ENCODE measurements at regions not wholly inside any gene's neighbourhood (a gene's known extent, or its start where the extent isn't known, plus 50 kb on each side); places are given as distances from the start of the nearest gene placed in this dataset.
"Not testable (repeated sequence)": the region's sequence is repeated elsewhere in the genome, so short reads cannot be mapped to it uniquely, and the experiment has no call there.

DNA sequence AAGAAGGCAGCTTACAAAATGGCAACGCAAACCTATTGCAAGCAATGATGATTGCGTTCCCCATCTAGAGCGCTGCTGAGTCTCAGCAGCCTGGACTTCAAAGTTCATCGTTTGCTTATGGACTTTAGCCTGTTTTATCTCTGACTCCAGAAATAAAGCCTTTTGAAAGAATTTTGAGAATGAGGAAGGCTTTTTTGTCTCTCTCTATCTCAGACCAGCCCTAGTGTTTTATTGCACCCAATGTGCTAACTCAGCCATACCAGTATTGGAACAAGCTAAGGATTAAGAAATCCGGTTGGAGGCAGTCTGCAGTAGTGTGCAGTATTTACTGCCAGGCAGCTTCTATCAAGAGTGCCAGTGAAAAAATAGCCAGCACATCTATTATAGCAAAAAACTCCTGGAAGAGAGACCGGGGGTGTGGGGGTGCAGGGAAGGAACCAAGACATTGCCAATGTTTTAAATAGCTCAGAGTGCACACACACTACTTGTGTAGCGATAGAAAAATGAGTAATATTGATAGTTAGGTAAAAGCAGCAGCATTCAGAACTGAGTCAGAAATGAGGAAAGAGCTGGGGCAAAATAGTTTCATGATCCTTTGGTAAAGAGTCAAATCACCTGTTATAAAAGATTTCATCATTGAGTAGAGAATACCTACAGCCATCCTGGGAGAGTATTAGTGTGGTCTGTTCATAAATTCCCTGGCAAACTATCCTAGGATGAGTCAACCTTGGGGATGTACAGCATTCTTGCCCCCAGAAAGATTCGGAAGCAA is 219.0 kb downstream of the ZNF608 start:
- intact Hi-C loops (cut with DNase I): no loop called here
- H3K9me3 ChIP-seq (ENCODE audit: control insufficient read depth, low read length): no peaks in the 10 kb centered on the region
- no peak overlapping the region for H3K4me3 ChIP-seq (ENCODE audit: low read length in 2 of 2)
- no peaks in the 10 kb centered on the region for H3K27me3 ChIP-seq (ENCODE audit: control insufficient read depth in 1 of 2, insufficient read depth in 2 of 2, low read length in 1 of 2)
- peak; percentile 67 for ATAC-seq (ENCODE audit: low FRiP score)
- H3K36me3 ChIP-seq (ENCODE audit: control insufficient read depth in 1 of 2, insufficient read depth in 2 of 2, low read length in 1 of 2): no peaks in the 10 kb centered on the region
- no peaks in the 10 kb centered on the region for H3K4me1 ChIP-seq (ENCODE audit: control insufficient read depth in 1 of 2, insufficient read depth in 2 of 2, low read length in 2 of 2)
- WGBS, 2 donors: 37 to 38% methylated on average over 8 of the region's 8 CpGs
- peak in 1 of 2 donors; percentile 47 for DNase-seq
- H3K27ac ChIP-seq (ENCODE audit: low read depth in 1 of 2, low read length in 2 of 2): no peak overlapping the region

DNA sequence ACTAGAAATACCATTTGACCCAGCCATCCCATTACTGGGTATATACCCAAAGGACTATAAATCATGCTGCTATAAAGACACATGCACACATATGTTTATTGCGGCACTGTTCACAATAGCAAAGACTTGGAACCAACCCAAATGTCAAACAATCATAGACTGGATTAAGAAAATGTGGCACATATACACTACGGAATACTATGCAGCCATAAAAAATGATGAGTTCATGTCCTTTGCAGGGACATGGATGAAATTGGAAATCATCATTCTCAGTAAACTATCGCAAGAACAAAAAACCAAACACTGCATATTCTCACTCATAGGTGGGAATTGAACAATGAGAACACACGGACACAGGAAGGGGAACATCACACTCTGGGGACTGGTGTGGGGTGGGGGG is 220.4 kb downstream of the ZNF608 start:
- intact Hi-C loops (cut with DNase I); H3K4me3 ChIP-seq (ENCODE audit: low read length in 2 of 2); H3K27me3 ChIP-seq (ENCODE audit: control insufficient read depth in 1 of 2, insufficient read depth in 2 of 2, low read length in 1 of 2); H3K27ac ChIP-seq (ENCODE audit: low read depth in 1 of 2, low read length in 2 of 2); DNase-seq; H3K4me1 ChIP-seq (ENCODE audit: control insufficient read depth in 1 of 2, insufficient read depth in 2 of 2, low read length in 2 of 2); H3K36me3 ChIP-seq (ENCODE audit: control insufficient read depth in 1 of 2, insufficient read depth in 2 of 2, low read length in 1 of 2); ATAC-seq (ENCODE audit: low FRiP score); H3K9me3 ChIP-seq (ENCODE audit: control insufficient read depth, low read length): not testable (repeated sequence)
- WGBS, 2 donors: 81 to 92% methylated on average over 2 to 3 of the region's 4 CpGs

DNA sequence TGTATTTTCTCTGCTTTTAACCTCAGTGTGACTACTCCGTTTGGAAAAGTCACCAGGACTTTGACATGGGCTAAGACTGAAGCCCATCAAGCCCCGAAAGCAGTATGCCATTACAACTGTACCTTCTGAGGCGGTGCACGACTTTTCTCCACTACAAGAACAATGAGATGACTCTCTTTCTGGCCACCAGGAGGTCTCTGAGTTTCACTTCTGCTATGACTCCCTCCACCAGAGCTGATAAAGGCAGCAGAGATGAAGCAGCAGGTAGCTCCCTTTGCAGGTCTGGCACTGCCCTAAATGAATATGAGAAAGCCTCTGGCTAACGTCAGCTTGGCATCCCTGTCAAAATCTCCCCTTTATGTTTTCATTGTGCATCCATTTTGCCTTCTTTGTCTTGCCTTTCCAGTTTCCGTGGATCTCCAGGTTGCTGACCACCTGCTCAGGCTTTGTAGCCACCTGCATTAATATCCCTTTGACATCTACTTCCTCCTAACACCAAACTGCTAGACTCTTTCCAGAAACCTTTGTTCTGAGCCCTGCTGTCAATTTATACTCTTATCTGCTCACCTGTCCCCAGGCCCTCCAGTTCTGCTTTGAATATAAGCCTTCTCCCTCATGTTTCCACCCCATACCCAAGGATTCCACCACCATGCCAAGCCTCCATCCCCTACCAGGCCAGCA is 221.7 kb downstream of the ZNF608 start:
- no peak overlapping the region for H3K27ac ChIP-seq (ENCODE audit: low read depth in 1 of 2, low read length in 2 of 2)
- no peaks in the 10 kb centered on the region for H3K27me3 ChIP-seq (ENCODE audit: control insufficient read depth in 1 of 2, insufficient read depth in 2 of 2, low read length in 1 of 2)
- ATAC-seq (ENCODE audit: low FRiP score) (no peak), DNase-seq (no peak)
- H3K4me3 ChIP-seq (ENCODE audit: low read length in 2 of 2): no peak overlapping the region
- intact Hi-C loops (cut with DNase I): no loop called here
- peaks cover 0 to 3% of the 10 kb centered on the region in 2 donors for H3K4me1 ChIP-seq (ENCODE audit: control insufficient read depth in 1 of 2, insufficient read depth in 2 of 2, low read length in 2 of 2)
- H3K36me3 ChIP-seq (ENCODE audit: control insufficient read depth in 1 of 2, insufficient read depth in 2 of 2, low read length in 1 of 2): no peaks in the 10 kb centered on the region
- WGBS, 2 donors: 95 to 96% methylated on average over 6 of the region's 6 CpGs
- no peaks in the 10 kb centered on the region for H3K9me3 ChIP-seq (ENCODE audit: control insufficient read depth, low read length)

DNA sequence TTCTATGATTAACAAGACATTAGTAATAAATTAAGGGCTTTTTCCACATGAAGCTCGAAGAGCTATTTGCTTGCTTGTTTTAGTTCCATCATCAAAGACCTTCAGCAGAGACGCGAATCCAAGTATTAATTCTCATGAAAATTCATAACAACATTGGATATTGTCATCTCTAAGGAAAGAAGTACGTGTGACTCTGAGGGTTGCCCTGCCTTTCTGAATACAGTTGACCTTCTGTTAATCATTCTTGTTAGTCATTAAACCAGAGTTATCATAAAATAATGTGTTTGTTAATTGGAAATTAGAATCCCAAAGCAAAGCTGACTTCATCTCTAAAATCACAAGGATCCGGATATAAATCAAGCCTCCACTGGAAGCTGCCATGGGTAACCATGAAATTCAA is 222.5 kb downstream of the ZNF608 start:
- no peaks in the 10 kb centered on the region for H3K9me3 ChIP-seq (ENCODE audit: control insufficient read depth, low read length)
- H3K27ac ChIP-seq (ENCODE audit: low read depth in 1 of 2, low read length in 2 of 2): no peak overlapping the region
- H3K4me3 ChIP-seq (ENCODE audit: low read length in 2 of 2): no peak overlapping the region
- 95 to 98% methylated on average over 5 of the region's 5 CpGs for WGBS, 2 donors
- DNase-seq (no peak), ATAC-seq (ENCODE audit: low FRiP score) (no peak)
- intact Hi-C loops (cut with DNase I): no loop called here
- H3K4me1 ChIP-seq (ENCODE audit: control insufficient read depth in 1 of 2, insufficient read depth in 2 of 2, low read length in 2 of 2): peaks cover 0 to 5% of the 10 kb centered on the region in 2 donors
- H3K27me3 ChIP-seq (ENCODE audit: control insufficient read depth in 1 of 2, insufficient read depth in 2 of 2, low read length in 1 of 2): no peaks in the 10 kb centered on the region
- H3K36me3 ChIP-seq (ENCODE audit: control insufficient read depth in 1 of 2, insufficient read depth in 2 of 2, low read length in 1 of 2): no peaks in the 10 kb centered on the region

DNA sequence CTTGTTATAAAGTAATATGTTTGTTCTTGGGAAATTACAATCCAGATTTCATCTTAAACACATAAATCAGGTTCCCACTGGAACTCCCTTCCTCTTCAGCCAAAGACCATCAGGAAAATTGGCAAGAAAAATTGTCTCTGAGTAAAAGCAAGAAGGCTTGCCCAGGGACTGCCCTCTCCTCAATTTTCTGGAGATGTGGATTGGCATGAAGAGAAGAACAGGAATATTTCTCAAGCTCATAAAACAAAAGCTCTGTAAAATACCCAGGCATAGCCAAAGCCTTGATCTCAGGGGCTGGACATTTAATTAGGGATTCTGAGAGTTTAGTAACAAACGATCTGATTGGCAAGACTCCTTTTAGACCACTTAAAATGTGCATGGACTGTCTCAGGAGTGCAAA is 223.4 kb downstream of the ZNF608 start:
- ATAC-seq (ENCODE audit: low FRiP score) (no peak), DNase-seq (no peak)
- no peak overlapping the region for H3K27ac ChIP-seq (ENCODE audit: low read depth in 1 of 2, low read length in 2 of 2)
- H3K27me3 ChIP-seq (ENCODE audit: control insufficient read depth in 1 of 2, insufficient read depth in 2 of 2, low read length in 1 of 2): no peaks in the 10 kb centered on the region
- no peak overlapping the region for H3K4me3 ChIP-seq (ENCODE audit: low read length in 2 of 2)
- WGBS, 2 donors: 8 to 13% methylated on average over 1 of the region's 1 CpG
- H3K36me3 ChIP-seq (ENCODE audit: control insufficient read depth in 1 of 2, insufficient read depth in 2 of 2, low read length in 1 of 2): no peaks in the 10 kb centered on the region
- peaks cover 0 to 5% of the 10 kb centered on the region in 2 donors for H3K4me1 ChIP-seq (ENCODE audit: control insufficient read depth in 1 of 2, insufficient read depth in 2 of 2, low read length in 2 of 2)
- intact Hi-C loops (cut with DNase I): no loop called here
- no peaks in the 10 kb centered on the region for H3K9me3 ChIP-seq (ENCODE audit: control insufficient read depth, low read length)

DNA sequence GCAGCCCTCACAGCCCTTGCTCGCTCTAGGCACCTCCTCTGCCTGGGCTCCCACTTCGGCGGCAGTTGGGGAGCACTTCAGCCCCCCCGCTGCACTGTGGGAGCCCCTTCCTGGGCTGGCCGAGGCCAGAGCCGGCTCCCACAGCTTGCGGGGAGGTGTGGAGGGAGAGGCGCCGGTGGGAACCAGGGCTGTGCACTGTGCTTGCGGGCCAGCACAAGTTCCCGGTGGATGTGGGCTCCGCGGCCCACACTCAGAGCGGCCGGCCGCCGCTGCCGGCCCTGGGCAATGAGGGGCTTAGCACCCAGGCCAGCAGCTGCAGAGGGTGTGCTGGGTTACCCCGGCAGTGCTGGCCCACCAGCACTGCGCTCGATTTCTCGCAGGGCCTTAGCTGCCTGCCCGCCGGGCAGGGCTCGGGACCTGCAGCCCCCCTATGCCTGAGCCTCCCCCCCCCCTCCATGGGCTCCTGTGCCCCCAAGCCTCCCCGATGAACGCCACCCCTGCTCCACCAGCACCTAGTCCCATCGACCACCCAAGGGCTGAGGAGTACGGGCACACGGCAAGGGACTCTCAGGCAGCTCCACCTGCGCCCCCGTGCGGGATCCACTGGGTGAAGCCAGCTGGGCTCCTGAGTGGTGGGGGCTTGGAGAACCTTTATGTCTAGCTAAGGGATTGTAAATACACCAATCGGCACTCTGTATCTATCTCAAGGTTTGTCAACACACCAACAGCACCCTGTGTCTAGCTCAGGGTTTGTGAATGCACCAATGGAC is 224.8 kb downstream of the ZNF608 start:
- DNase-seq: no peak
- intact Hi-C loops (cut with DNase I): no loop called here
- Histone ChIP-seq H3K27ac (ENCODE audit: low read depth in 1 of 2, low read length in 2 of 2) (no peak overlapping the region), H3K4me1 (ENCODE audit: control insufficient read depth in 1 of 2, insufficient read depth in 2 of 2, low read length in 2 of 2) (peaks cover 0 to 5% of the 10 kb centered on the region in 2 donors), H3K9me3 (ENCODE audit: control insufficient read depth, low read length) (no peaks in the 10 kb centered on the region), H3K27me3 (ENCODE audit: control insufficient read depth in 1 of 2, insufficient read depth in 2 of 2, low read length in 1 of 2) (no peaks in the 10 kb centered on the region), H3K4me3 (ENCODE audit: low read length in 2 of 2) (no peak overlapping the region), H3K36me3 (ENCODE audit: control insufficient read depth in 1 of 2, insufficient read depth in 2 of 2, low read length in 1 of 2) (no peaks in the 10 kb centered on the region)
- 83 to 94% methylated on average over 27 to 34 of the region's 34 CpGs for WGBS, 2 donors
- no peak for ATAC-seq (ENCODE audit: low FRiP score)

DNA sequence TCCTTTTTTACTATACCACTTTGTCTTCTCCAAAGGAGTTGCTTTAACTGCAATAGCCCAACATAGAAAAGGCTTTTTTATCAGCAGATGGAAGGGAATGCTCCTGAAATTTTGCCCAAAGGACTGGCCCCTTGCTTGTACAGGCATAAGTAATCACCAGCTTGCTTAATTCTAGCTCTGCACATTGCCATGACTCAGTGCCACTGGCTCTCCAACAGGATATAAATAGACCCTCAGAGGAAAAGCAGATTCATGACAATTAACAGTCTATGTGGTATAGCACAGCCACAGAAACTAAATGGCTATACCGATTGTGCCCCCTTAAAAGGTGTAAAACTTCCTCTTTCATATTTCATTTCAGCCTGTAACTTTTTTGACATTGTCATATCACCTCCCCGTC is 227.0 kb downstream of the ZNF608 start:
- Histone ChIP-seq H3K36me3 (ENCODE audit: control insufficient read depth in 1 of 2, insufficient read depth in 2 of 2, low read length in 1 of 2) (no peaks in the 10 kb centered on the region), H3K9me3 (ENCODE audit: control insufficient read depth, low read length) (no peaks in the 10 kb centered on the region), H3K27ac (ENCODE audit: low read depth in 1 of 2, low read length in 2 of 2) (no peak overlapping the region), H3K27me3 (ENCODE audit: control insufficient read depth in 1 of 2, insufficient read depth in 2 of 2, low read length in 1 of 2) (no peaks in the 10 kb centered on the region), H3K4me1 (ENCODE audit: control insufficient read depth in 1 of 2, insufficient read depth in 2 of 2, low read length in 2 of 2) (peaks cover 2 to 5% of the 10 kb centered on the region in 2 donors), H3K4me3 (ENCODE audit: low read length in 2 of 2) (no peak overlapping the region)
- 1 to 5% methylated on average over 2 of the region's 2 CpGs for WGBS, 2 donors
- intact Hi-C loops (cut with DNase I): loop anchor here in 1 of 2 donors (10.0 kb wide), 2 partner anchors 225 to 385 kb away; partner anchors contain the start of gene ZNF608
- peak in 1 of 2 donors; percentile 59 for DNase-seq
- ATAC-seq (ENCODE audit: low FRiP score): peak; percentile 33

DNA sequence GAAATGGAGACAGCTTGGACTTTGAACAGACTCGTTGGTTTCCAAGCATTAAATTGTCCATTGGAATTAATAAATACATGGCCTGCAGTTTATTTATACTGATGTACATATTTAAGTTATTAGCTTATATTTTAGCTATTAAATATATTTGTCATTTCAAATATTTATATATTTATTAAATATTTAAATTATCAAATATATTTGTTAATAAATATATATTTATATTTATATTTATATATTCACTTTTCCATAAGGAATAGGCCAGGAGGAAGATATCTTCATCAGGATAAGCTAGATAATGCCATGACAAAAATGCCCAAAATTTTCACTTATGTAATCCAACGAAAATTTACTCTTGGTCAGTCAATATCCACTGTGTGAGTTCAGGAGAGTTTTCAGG is 229.9 kb downstream of the ZNF608 start:
- Histone ChIP-seq H3K27me3 (ENCODE audit: control insufficient read depth in 1 of 2, insufficient read depth in 2 of 2, low read length in 1 of 2) (no peaks in the 10 kb centered on the region), H3K4me3 (ENCODE audit: low read length in 2 of 2) (no peak overlapping the region), H3K9me3 (ENCODE audit: control insufficient read depth, low read length) (no peaks in the 10 kb centered on the region), H3K36me3 (ENCODE audit: control insufficient read depth in 1 of 2, insufficient read depth in 2 of 2, low read length in 1 of 2) (no peaks in the 10 kb centered on the region), H3K27ac (ENCODE audit: low read depth in 1 of 2, low read length in 2 of 2) (no peak overlapping the region), H3K4me1 (ENCODE audit: control insufficient read depth in 1 of 2, insufficient read depth in 2 of 2, low read length in 2 of 2) (peaks cover 2 to 5% of the 10 kb centered on the region in 2 donors)
- no peak for ATAC-seq (ENCODE audit: low FRiP score)
- DNase-seq: no peak
- WGBS, 2 donors: 46 to 50% methylated on average over 2 of the region's 2 CpGs
- intact Hi-C loops (cut with DNase I): loop anchor here in 1 of 2 donors (10.0 kb wide), 2 partner anchors 228 to 388 kb away; partner anchors contain the start of gene ZNF608
